WTC11 (cell line): ENCODE measurements at regions not wholly inside any gene's neighbourhood (a gene's known extent, or its start where the extent isn't known, plus 50 kb on each side); places are given as distances from the start of the nearest gene placed in this dataset.

ENCODE experiments used
- CREB1 ChIP-seq: sonication (generic); formaldehyde crosslinking; IDR thresholded peaks from 2 replicates; pipeline ENCODE4 v1.8.0; 2023; ENCODE audit warnings: mild to moderate bottlenecking, missing genetic modification reagents
- CTCF ChIP-seq: fragments of 200-600 bp; IDR thresholded peaks from 2 replicates; pipeline ENCODE4 v1.8.0; 2022; ENCODE audit warnings: antibody characterized with exemption
- ZNF396 ChIP-seq: fragments of 250-450 bp; sonication (Bioruptor Pico); IDR thresholded peaks from 2 replicates; pipeline ENCODE4 v1.8.0; 2021; ENCODE audit warnings: mild to moderate bottlenecking, moderate library complexity, borderline replicate concordance

- TF ChIP-seq CREB1 (CRISPR knock-in tag) (no peak), CTCF (no peak), ZNF396 (CRISPR knock-in tag) (no peak)
Measured at GRCh38 chr10:25824050-25824449, 110.0 kb upstream of the MYO3A start.
